ENCODE measurements at regions not wholly inside any gene's neighbourhood (a gene's known extent, or its start where the extent isn't known, plus 50 kb on each side); places are given as distances from the start of the nearest gene placed in this dataset.

DNA sequence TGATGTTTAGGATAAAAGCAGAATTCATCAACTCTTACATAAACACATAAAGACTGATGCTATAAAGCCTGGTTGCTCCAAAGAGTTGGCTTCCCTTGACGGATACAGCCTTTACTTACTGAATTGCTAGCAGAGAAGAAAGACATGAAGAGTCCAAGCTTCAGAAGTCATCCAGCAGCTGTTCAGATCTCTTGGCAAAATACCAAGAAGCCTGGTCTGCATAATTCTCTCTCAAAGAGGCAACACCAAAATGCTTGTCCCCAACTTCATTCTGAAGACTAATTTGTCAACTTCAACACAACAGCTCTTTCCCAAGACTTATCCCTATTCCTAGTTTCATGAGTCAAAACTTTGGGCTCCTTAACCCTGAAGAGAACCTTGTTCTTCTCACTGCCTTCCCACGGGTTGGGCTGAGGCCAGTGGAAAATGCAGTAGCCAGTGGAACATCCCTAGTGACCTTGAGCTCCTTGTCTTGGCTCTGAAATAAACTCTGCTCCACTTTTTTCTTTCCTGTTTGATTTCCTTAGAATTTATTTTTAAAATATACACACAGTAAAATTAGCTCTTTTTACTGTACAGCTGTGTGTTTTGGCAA lies 119.2 kb upstream of the THBS1 start:
- peak; percentile 73 for DNase-seq

DNA sequence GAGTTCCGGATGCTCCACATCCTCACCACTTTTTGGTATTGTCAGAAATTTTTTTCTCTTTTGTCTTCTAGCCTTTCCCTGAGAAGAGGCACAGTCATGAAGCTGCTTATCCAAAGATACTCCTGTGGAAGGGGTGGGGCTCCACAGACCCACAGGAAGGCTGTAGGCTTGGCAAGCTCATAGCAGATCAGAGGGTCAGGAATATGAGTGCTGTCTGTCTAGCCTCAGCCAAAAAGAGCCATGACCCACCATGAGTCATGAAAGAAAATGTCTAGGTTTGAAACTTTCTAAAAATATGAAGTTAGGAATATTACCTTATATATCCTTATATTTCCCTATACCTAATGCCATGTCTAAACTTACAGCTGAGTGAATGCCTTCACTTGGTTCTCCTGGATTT lies 118.2 kb upstream of the THBS1 start:
- DNase-seq, result no peak

DNA sequence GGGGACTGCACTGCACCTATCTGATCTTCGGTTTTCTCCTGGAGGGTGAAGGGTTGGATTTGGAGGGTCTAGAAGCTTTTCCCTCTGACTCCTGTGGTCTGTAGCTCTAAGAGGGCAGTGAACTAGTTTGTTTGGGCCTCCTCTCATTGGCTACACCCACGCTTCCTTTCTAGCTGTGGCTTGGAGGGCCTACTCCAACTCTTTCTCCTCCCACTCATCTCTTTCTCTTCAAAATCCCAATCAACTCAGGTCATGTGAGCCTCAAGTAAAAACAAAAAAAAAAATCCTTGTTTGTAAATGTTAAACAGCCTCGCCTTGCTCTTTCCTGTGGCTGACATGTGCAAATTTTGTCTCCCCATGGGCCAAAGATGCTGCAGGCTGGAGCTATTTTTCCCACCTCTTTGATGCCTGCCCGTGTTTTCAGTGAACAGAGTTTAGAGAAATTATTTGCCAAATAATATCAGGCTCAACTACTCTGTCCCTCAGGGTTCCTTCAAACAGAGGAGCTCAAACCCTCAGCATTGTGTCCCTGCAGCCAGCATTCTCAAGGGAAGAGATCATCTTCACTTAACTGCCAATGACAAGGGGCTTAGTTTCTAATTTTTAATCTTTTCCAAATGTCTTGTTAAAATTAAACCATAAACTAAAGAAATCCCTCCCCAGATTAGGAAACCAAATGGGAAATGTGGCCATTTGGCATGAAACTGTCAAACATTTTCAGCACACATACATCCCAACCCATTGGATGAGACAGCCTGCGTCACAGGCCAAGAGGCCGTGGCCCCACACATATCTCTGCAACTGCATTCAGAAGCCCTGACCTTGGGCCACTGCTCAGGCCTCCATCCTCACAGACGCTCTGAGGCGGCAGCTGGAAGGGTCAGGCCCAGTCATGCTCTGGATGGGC lies 114.8 kb upstream of the THBS1 start:
- DNase-seq, result peak; percentile 77

DNA sequence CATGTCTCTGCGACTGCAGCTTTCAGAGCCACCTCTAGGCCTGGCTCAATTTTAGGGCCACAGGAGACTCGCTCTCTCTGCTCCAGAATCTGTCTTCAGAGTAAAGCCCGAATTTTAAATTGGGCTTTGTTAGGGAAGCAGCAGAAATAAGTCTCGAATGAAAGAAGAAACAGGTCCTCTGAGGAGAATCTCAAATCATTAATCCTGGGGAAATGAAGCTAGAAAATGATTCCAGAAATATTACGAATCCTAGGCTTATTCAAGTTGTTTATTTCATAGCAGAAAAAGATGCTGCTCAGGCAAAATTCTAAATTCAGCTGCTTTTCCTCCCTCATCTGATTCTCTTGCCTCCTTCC lies 114.2 kb upstream of the THBS1 start:
- no peak for DNase-seq

DNA sequence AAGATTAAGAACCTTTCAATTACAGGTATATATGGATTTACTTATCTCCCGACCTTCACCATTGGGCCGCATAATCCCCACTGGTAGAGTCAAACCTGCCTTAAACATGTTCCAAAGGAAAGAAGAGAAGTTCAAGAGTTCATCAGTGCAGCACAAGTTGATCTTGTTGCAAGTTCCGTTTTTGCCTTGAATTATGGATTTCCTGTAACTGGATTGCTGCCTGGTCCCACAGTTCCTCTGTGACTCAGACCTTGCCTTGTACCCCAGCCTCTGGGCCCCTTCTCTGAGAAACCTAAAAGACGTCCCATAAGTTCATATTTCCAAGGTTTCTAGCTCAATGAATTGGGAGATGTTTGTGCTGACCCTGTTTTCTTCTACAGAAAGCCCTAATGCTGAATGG lies 112.5 kb upstream of the THBS1 start:
- no peak for DNase-seq

DNA sequence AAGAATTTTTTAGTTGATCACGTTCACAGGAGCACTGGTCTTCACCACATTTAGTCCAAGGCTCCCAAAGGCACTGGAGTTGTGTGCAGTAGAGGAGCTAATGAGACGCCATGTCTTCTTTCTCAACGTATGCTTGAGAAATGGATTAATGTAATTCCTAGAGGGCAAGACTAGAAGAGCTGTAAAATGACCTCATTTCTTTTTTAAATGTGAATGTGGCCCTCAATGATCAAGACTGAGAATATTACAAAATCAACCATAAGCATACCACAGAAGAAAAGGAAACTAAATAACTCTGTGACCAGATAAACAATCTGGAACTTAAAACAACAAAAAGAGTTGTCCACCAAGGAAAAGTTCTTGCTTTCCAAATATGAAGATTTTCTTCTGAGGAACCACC lies 112.1 kb upstream of the THBS1 start:
- DNase-seq, result no peak

DNA sequence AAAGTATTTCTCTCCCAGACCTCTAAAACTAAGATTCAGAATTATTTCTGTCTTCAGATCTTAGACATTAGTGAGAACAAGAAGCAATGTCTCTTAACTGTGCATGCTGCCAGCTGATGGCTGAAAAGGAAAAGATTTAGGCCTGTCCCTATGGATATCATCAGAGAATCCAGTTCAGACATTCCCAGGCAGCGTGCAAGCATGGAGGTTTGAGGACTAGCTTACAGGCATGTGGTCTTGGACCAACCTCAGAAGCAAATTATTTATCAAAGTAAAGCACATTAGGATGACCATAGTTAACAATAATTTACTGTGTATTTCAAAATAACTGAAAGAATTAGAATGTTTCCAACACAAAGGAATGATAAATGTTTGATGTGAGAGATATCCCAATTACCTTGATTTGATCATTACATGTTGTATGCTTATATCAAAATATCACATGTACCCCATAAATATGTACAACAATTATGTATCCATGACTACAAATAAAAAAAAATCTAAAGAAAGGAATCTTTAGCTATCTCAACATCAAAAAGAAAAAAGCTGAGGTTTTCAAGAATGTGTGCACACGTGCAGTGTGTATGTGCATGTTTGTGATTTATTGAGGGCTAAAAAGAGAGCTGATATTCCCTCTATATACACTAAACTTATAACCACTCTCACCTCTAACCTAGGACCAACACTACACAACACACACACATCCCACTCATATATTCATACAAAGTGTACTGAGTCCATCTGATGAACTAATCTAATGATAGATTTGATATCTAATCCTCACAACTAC lies 108.9 kb upstream of the THBS1 start:
- no peak for DNase-seq

DNA sequence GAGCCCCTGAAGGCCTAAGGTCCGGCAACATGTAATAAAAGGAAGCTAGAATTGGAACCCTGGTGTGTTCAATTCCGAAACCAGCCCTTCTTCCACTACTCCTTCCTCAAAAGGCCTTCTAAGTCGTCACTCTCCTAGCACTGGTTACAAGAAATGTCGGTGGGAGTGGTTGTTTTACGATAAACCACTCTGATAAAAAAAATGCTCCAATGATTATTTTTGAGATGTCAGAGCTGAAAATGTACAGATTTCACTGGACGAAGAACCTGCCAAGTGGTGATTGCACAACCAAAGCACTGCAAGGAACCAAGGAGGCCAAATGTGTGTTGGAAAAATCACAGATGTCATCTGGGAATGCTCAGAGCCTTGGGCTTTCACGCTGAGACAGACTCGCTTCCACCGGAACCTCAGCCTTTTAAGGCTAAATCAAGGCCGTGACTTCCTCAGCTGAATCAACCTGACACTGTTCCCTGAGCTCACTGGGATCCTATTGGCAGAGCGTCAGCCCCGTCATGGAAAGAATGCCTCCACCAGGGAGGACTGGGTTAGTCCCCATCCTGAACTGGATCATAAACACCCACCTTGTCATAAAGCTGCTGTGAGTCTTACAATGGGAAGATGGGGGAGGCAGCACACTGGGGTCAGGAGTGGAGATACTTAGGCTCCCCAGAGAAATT lies 108.1 kb upstream of the THBS1 start:
- DNase-seq, result peak; percentile 91

DNA sequence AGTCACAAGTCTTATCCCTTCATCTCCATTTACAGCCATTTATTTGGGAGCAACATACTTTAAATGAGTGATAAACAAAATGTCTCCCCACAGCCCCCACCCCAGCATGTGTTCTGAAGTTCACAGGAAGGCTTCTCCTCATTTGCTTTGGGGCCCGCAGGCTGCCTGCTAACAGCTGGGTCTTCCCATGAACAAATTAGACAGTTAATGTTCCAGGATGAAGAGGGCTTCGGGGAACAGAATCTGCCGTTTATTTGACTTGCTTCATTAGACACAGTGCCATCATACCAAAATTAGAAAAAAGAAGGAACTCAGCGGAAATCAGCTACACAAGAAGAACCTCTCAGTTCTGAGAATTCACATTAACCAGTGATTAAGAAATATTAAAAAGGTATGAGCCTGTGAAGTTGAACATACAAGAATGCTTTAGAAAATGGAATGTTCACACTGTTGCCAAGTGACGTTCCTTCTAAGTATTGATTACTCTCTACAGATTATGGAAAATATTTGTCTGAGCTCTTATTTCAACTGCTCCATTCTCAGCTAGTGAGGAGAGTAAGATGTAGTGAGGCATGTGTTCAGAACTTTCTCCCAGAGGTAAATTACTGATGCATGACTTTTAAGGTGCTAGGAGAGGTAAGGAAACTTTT lies 107.5 kb upstream of the THBS1 start:
- no peak for DNase-seq

DNA sequence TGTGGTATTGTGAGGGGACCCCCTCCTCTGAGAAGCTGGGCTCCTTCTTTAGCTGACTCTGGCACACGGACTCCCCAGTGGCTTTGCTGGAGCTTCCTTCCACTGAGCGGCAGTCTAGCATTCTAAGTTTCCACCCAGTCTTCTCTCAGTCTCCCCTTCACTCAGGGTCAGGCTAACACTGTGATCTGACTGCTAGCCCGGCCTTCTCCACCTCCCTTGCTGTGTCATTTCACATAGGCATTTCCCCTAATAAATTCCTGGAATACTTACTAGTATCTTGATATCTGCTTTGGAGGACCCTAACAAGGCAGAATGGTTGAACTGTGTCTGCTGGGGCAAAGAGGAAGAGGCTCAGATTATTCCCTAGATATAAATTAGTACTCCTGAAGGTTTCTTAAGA lies 106.2 kb upstream of the THBS1 start:
- no peak for DNase-seq

DNA sequence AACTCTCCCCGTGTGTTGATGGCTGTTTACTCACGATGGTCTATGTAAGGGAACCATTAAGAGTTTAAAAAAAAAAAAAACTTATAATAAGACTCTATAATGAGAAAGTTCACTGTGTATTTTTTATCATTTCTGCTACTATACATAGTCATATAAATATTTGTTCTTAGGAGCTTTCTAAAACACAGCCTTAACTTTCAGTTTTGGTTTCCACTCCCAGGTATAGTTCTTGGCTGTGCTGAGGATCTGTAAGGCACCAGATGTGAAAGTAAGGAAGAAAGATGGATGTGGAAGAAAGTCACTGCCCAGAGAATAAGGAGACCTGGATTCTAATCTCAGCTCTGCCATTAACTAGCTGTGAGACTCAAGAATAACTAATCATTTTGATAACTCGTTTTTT lies 101.9 kb upstream of the THBS1 start:
- no peak for DNase-seq

DNA sequence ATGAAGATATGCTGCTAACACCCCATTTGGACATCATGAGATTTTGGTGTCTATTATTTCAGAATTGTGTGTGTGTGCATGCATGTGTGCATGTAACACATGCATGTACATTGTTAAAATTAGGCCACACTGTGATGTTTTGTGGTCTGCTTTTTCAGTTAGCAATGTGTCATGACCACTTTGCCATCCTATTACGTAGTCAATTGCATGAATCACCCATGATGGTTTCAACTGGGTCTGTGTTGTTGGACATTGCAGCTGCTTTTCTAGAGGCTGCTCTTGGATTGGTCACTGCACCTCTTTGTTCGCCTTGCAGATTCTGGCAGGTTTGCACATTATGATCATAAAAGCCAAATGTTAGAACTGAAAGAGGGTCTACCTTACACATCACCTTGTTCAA lies 101.0 kb upstream of the THBS1 start:
- DNase-seq, result no peak

DNA sequence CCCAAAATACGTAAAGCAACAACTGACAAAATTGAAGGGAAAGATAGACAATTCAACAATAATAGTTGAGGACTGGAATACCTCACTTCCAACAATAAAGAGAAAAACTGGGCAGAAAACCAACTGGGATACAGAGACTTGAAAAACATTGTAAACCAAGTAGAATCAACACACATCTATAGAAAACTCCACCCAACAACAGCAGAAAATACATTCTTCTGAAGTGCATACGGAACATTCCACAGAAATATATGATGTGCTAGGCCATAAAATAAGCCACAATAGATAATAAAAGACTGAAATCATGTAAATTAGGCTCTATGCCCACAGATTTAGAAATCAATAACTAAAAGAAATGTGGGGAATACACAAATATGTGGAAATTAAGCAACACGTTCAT lies 98.4 kb upstream of the THBS1 start:
- no peak for DNase-seq

DNA sequence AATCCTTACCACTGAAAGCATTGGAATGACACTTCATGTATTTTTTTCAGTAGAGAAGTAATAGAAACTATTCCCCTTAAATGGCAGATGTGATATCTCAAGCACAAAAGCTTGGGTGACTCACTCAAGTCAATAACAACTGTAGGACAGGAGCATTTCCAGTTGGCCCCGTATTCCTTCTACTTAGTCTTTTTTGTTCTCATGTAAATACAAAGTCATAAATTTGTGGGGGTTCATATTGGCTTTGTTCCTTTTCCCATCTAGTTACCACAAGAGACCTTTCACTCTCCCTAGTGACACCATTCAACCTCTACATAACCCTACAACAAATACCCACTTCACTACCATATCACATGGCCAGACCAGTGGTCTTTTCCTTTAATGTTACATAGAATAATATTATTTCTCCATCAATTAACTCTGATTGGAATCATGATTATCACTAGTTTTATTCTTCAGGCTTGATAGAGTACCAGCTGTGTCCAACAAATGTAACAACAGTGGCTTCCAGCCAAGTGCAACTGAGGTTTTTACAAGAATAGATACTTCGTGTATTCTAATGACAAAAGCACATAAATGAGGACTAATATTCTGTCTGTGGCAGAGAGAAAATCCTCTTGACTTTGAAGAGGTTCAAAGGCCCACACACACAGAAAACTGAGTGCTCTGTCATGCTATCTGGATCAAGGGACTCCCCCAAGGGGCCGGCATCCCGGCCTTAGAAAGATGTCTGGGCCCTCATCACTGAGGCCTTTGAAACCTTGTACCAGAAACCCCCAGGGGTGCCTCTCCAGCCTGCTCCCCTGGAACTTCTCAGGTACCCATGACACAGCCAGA lies 94.0 kb upstream of the THBS1 start:
- DNase-seq, result no peak

DNA sequence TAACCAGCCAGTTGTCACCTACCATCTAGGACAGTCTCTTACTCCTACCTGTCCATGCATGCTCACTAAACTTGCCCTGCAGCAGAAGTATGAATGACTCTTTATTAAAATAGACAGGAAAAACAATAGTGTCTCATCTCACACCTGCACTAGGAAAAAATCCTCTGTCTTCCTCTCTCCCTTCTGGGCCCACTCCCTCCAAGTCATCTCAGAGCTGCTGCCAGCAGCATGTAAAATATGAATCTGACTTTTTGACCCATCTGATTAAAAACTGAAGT lies 93.5 kb upstream of the THBS1 start:
- no peak for DNase-seq

DNA sequence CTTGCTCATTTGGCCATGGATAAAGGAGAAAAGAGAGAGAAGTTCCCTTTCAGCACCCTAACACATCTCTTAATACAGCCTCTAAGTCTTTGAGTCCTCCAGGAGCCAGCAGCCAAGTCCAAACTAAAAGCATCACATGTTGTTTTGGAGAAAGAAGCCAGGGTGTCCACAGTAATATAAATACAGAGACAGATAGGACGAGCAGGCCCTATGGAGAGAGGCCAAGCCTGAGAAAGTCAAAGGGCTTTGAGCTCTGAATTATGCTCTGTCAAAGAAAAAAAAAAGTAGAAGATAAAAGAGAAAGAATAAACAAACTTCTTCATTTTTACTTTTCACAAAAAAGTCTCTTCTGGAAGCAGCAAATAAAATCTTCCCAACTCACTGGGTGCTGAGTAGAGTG lies 92.4 kb upstream of the THBS1 start:
- DNase-seq, result no peak

DNA sequence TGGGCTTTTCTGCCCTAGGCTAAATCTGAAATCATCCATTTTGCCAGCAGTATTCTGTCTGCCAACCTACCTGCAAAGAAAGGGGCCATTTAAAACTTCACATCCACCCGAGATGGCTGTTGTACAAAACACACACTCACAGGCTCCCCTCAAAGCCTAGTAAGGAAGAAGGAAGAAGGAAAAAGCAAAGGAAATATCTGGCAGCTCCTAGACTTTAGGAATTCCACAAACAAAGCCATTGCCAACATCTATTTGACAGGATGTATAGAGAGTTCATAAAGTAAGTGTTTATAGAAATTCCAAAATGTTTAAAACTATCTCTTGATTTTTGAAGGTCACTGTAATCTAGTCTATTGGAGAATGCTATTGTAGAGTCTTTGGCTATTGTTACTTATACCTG lies 91.9 kb upstream of the THBS1 start:
- no peak for DNase-seq

DNA sequence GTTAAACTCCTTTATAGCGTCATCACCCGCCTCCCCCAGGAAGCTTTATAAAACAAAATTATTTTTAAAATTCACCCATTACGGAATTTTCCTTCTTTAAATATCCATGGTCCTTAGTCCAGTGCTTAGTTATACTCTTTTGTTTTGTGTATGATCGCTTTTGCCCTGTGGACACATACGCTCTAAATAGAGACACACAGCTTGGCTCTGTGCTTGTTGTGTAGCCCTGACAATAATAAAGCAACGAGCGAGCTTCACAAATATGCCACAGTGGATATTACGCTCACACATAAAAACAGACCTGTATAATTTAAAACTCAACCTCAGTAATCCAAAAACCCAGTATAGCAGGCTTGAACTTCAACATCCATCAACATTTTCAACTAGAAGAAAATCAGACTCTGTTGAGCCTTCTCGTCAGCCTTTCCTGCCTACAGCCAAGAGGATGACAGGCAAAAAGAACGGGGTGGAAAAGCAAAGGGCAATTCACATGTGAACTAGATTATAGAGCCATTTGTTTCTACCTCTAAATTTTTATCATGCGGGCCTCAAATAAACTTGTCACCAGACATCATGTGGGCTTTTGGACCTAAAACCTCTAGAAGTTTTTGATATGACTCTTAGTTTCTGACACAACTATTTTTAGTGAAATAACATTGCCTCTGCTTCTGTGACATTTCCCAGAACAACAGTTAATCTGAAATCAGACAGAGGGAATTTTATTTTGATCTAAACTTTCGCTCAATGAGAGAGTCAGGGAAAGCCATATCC lies 89.6 kb upstream of the THBS1 start:
- no peak for DNase-seq

DNA sequence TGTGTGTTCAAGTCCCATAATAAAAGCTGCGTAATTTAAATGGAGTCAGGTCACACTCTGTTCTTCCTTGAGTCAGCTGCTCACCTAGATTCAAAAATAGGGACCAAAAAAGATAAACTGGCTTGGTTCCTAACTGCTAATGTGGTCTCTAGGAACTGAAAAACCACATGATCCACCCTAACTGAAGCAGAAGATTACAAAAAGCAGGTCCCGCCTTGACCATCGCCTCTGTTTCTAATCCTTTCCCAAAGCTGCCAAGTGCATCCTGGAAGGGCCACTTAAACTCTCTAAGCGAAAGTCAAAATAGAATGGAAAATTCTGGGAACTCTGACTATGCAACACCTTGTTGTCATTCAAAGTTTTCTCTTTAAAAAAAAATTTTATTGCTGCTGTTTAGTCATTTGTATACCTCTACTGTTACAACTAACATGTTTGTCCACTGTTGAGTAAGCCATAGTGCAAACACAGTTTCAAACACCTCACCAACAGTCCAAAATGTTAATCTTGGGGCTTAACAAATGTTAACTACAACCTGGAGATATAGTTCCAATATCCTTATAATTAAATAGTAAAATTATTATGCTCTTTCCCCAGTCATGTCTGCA lies 88.9 kb upstream of the THBS1 start:
- DNase-seq, result no peak

DNA sequence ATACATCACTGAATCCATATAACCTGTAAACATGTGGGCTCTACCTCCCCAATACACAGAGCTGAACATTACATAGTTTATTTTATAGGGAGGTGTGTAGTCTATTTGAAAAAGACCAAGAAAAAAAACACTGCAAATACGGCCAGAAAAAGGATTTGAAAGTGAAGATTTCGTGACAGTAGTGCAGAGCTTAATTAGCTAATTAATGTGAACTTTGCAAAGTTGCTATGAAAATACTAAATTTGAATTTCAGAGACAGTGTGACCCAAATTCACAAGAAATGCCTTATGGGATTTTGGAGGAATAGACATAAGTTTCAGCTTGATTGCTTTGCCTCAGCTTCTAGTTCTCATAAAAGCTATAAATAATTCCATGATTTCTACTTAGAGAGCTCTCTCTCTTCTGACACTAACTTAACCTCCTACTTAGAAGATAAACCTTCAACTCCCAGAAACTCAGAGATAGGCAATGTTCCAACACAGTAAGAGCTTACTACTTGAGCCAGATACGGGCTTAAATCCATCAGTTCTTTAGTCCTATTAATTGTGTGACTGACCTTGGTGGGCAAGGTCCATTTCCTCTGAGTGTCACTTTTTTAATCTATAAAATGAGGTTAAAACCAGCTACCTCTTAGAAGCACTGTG lies 87.3 kb upstream of the THBS1 start:
- no peak for DNase-seq
